ENCODE measurements at regions not wholly inside any gene's neighbourhood (a gene's known extent, or its start where the extent isn't known, plus 50 kb on each side); places are given as distances from the start of the nearest gene placed in this dataset.

DNA sequence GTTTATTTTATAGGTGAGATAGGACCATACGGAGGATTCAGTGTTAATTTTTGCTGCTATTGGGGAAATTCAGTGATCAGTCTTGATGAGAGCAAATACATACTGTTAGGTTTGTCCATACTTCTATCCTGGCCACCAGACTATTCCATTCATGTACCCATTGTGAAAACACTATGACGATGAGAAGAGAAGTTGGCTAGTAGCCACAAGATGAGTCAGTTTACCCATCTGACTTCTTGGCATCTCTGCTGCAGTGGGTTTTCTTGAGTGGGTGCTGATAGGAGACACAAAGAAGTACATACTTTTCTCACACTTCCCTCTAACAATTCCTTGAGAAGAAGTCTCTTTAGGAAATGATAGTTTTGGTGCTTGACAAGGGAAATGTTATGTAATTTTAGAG, 133.1 kb downstream of the TFPI2 start:
- Histone ChIP-seq H3K9me1 (ENCODE audit: insufficient read depth, low read length) (no peaks in the 10 kb centered on the region), H3K9ac (ENCODE audit: low read depth, low read length) (no peak overlapping the region)
- no TSS peak for BruUV-seq (replicated peaks)

More for the DNA sequence above, 133.1 kb downstream of the TFPI2 start:
- Histone ChIP-seq H2AK9ac (replicated peaks; ENCODE audit: low read depth, low read length, poor library complexity) (no peak overlapping the region), H3K4me2 (ENCODE audit: low read depth, low read length) (no peak overlapping the region), H2BK120ac (ENCODE audit: low read depth, low read length) (no peak overlapping the region), H2AK5ac (ENCODE audit: low read depth, low read length) (no peak overlapping the region), H2AFZ (replicated peaks; ENCODE audit: low read length, poor library complexity) (no peak overlapping the region), H3K4ac (ENCODE audit: low read depth, low read length) (no peak overlapping the region), H3K14ac (replicated peaks; ENCODE audit: low read depth, low read length) (no peak overlapping the region), H3K27me3 (ENCODE audit: control insufficient read depth, insufficient read depth, low read length) (no peaks in the 10 kb centered on the region), H2BK20ac (ENCODE audit: low read depth, low read length) (no peak overlapping the region), H3K56ac (ENCODE audit: extremely low read depth, insufficient read depth, low read length) (no peak overlapping the region), H2BK5ac (ENCODE audit: low read depth, low read length, poor library complexity, severe bottlenecking) (no peak overlapping the region), H2BK15ac (ENCODE audit: low read depth, low read length) (no peak overlapping the region), H4K20me1 (ENCODE audit: insufficient read depth, low read length) (no peaks in the 10 kb centered on the region), H3K18ac (ENCODE audit: low read depth, low read length) (no peak overlapping the region), H3K36me3 (ENCODE audit: control insufficient read depth, insufficient read depth, low read length) (no peaks in the 10 kb centered on the region), H3K9me3 (ENCODE audit: control insufficient read depth, insufficient read depth, low read length) (no peaks in the 10 kb centered on the region), H3K4me3 (ENCODE audit: insufficient read depth, low read depth, low read length) (no peak overlapping the region), H4K91ac (ENCODE audit: insufficient read depth, low read depth, low read length) (no peak overlapping the region), H4K8ac (ENCODE audit: low read depth in 2 of 2, low read length in 2 of 2) (no peak overlapping the region), H3K23ac (ENCODE audit: low read depth, low read length) (no peak overlapping the region), H3K27ac (ENCODE audit: insufficient read depth, low read length) (no peak overlapping the region), H3K4me1 (ENCODE audit: control insufficient read depth, insufficient read depth, low read length) (no peaks in the 10 kb centered on the region), H4K5ac (ENCODE audit: low read depth, low read length) (no peak overlapping the region), H3K79me1 (ENCODE audit: low read depth in 1 of 2, low read length in 2 of 2) (no peaks in the 10 kb centered on the region)
- DNase-seq (no peak), ATAC-seq (ENCODE audit: low read depth) (no peak)
- TF ChIP-seq SMC3 (IDR thresholded peaks at IDR 0.05; ENCODE audit: low read depth, low read length) (no peak), BHLHE40 (IDR thresholded peaks at IDR 0.05; ENCODE audit: low read depth, low read length) (no peak), RFX5 (IDR thresholded peaks at IDR 0.05; ENCODE audit: low read depth, low read length) (no peak), RAD21 (IDR thresholded peaks at IDR 0.05; ENCODE audit: low read length) (no peak), FOS (IDR thresholded peaks at IDR 0.05; ENCODE audit: low read depth, low read length) (no peak), POLR2A (IDR thresholded peaks at IDR 0.05; ENCODE audit: low read depth, low read length) (no peak), MAFK (IDR thresholded peaks at IDR 0.05; ENCODE audit: low read depth, low read length) (no peak), NFE2L2 (IDR thresholded peaks at IDR 0.05; ENCODE audit: low read depth, low read length) (no peak), MXI1 (IDR thresholded peaks at IDR 0.05; ENCODE audit: borderline replicate concordance, low read depth, low read length) (no peak), MAZ (IDR thresholded peaks at IDR 0.05; ENCODE audit: borderline replicate concordance, low read depth, low read length) (no peak), CHD1 (IDR thresholded peaks at IDR 0.05; ENCODE audit: low read depth, low read length) (no peak)
- TF ChIP-seq, protein P1, sequence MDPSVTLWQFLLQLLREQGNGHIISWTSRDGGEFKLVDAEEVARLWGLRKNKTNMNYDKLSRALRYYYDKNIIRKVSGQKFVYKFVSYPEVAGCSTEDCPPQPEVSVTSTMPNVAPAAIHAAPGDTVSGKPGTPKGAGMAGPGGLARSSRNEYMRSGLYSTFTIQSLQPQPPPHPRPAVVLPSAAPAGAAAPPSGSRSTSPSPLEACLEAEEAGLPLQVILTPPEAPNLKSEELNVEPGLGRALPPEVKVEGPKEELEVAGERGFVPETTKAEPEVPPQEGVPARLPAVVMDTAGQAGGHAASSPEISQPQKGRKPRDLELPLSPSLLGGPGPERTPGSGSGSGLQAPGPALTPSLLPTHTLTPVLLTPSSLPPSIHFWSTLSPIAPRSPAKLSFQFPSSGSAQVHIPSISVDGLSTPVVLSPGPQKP (IDR thresholded peaks at IDR 0.05; ENCODE audit: borderline replicate concordance, low read depth, low read length) = no peak
- TF ChIP-seq, protein P2, sequence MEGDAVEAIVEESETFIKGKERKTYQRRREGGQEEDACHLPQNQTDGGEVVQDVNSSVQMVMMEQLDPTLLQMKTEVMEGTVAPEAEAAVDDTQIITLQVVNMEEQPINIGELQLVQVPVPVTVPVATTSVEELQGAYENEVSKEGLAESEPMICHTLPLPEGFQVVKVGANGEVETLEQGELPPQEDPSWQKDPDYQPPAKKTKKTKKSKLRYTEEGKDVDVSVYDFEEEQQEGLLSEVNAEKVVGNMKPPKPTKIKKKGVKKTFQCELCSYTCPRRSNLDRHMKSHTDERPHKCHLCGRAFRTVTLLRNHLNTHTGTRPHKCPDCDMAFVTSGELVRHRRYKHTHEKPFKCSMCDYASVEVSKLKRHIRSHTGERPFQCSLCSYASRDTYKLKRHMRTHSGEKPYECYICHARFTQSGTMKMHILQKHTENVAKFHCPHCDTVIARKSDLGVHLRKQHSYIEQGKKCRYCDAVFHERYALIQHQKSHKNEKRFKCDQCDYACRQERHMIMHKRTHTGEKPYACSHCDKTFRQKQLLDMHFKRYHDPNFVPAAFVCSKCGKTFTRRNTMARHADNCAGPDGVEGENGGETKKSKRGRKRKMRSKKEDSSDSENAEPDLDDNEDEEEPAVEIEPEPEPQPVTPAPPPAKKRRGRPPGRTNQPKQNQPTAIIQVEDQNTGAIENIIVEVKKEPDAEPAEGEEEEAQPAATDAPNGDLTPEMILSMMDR (conservative IDR thresholded peaks at IDR 0.05; ENCODE audit: low read depth, low read length) = no peak
- intact Hi-C loops (cut with micrococcal nuclease) = no loop called here
- dilution Hi-C loops (cut with HindIII; ENCODE audit: low sequenced_read_pairs, unreplicated experiment) = no loop called here
- ChIA-PET POLR2A (ENCODE audit: unreplicated experiment) (no interaction called here), CTCF (no interaction called here)
- in situ Hi-C loops (cut with MboI; ENCODE audit: low sequenced_read_pairs) = no loop called here
- WGBS, 2 experiments (ENCODE audit: extremely low coverage in 2 of 2, insufficient read length in 1 of 2) = no CpG with 5 or more reads among the region's 2 CpGs

Data from IMR-90 (cell line).